ELR (cell line): ENCODE measurements at regions not wholly inside any gene's neighbourhood (a gene's known extent, or its start where the extent isn't known, plus 50 kb on each side); places are given as distances from the start of the nearest gene placed in this dataset.

Source experiments
- DNase-seq: peaks from one replicate; pipeline ENCODE4 v3.0.0-alpha.2; 2015; ENCODE audit warnings: low read depth

- no peak for DNase-seq
Measured at GRCh38 chr5:176711883-176712282, 64.6 kb downstream of the TSPAN17 start.

- no peak for DNase-seq
Measured at GRCh38 chr5:176712546-176713304, 65.4 kb downstream of the TSPAN17 start.

- no peak for DNase-seq
Measured at GRCh38 chr5:176713409-176713808, 66.1 kb downstream of the TSPAN17 start.

GRCh38 chr5:176714067-176714466, 66.8 kb downstream of the TSPAN17 start:
- peak; percentile 56 for DNase-seq

GRCh38 chr5:176716320-176716719, 69.0 kb downstream of the TSPAN17 start:
- peak; percentile 49 for DNase-seq

- no peak for DNase-seq
Measured at GRCh38 chr5:176719113-176719739, 71.9 kb downstream of the TSPAN17 start.

- no peak for DNase-seq
Measured at GRCh38 chr5:176721509-176721908, 74.2 kb downstream of the TSPAN17 start.

GRCh38 chr5:176722757-176723156, 75.5 kb downstream of the TSPAN17 start:
- DNase-seq, result no peak

- no peak for DNase-seq
Measured at GRCh38 chr5:176723440-176723839, 76.2 kb downstream of the TSPAN17 start.

- no peak for DNase-seq
Measured at GRCh38 chr5:176724472-176724871, 77.2 kb downstream of the TSPAN17 start.

GRCh38 chr5:176725521-176726280, 78.4 kb downstream of the TSPAN17 start:
- DNase-seq, result no peak

- DNase-seq, result no peak
Measured at GRCh38 chr5:176726746-176727527, 79.7 kb downstream of the TSPAN17 start.

- DNase-seq, result no peak
Measured at GRCh38 chr5:176727528-176727900, 80.2 kb downstream of the TSPAN17 start.

- DNase-seq, result no peak
Measured at GRCh38 chr5:176727983-176728675, 80.8 kb downstream of the TSPAN17 start.

- no peak for DNase-seq
Measured at GRCh38 chr5:176728831-176729251, 81.5 kb upstream of the UNC5A start.

GRCh38 chr5:176730815-176731475, 79.4 kb upstream of the UNC5A start:
- no peak for DNase-seq

GRCh38 chr5:176731506-176732160, 78.7 kb upstream of the UNC5A start:
- no peak for DNase-seq

- no peak for DNase-seq
Measured at GRCh38 chr5:176732306-176732705, 78.1 kb upstream of the UNC5A start.

GRCh38 chr5:176732736-176733405, 77.5 kb upstream of the UNC5A start:
- no peak for DNase-seq
